Mucosa of descending colon (tissue), 3 donors: ENCODE measurements at regions not wholly inside any gene's neighbourhood (a gene's known extent, or its start where the extent isn't known, plus 50 kb on each side); places are given as distances from the start of the nearest gene placed in this dataset.

Experiments used
- ATAC-seq: fragments of 200-7000 bp; cut with Tn5 transposase; one replicate; pipeline ENCODE4 v1.9.1; 2020; ENCODE audit warnings: mild to moderate bottlenecking, moderate library complexity
- DNase-seq, 3 donors: peaks; one replicate each; pipeline ENCODE4 v3.0.0-alpha.2; 2020
- H3K36me3 ChIP-seq: fragments of 200-600 bp; one replicate; pipeline ENCODE4 v1.8.0; 2021; ENCODE audit warnings: low read depth, mild to moderate bottlenecking
- H3K4me1 ChIP-seq: fragments of 200-600 bp; one replicate; pipeline ENCODE4 v1.8.0; 2021; ENCODE audit warnings: low read depth, mild to moderate bottlenecking
- H3K4me3 ChIP-seq: fragments of 200-600 bp; one replicate; pipeline ENCODE4 v1.8.0; 2021; ENCODE audit warnings: mild to moderate bottlenecking
- H3K9me3 ChIP-seq: fragments of 200-600 bp; one replicate; pipeline ENCODE4 v1.8.0; 2021; ENCODE audit warnings: mild to moderate bottlenecking
- CTCF ChIP-seq: fragments of 200-600 bp; IDR thresholded peaks from one replicate; pipeline ENCODE4 v1.8.0; 2022; ENCODE audit warnings: antibody characterized with exemption, mild to moderate bottlenecking
- intact Hi-C, 2 donors: fragments of 100-400 bp; cut with DNase I in 1 of 2; cut with micrococcal nuclease in 1 of 2; formaldehyde crosslinking; loops; one replicate each; pipeline versions ENCODE4 v1.11.0 to v1.11.1; 2022; cut with DNase I, micrococcal nuclease
- donor health status: DM: no; HTN: no; CAD: no; lungs with moderate emphysema.
- donor health status: DM: no; HTN: no; CAD: no.
- donor health status: DM: no; HTN: yes; CAD: no.

- H3K36me3 ChIP-seq: no peaks in the 10 kb centered on the region
- DNase-seq (no peak), ATAC-seq (no peak)
- no peak for TF ChIP-seq CTCF
- H3K4me1 ChIP-seq: no peaks in the 10 kb centered on the region
- peaks cover 9% of the 10 kb centered on the region for H3K9me3 ChIP-seq
- no peak overlapping the region for H3K4me3 ChIP-seq
- intact Hi-C loops: no loop called here
Measured at GRCh38 chr5:3323144-3323543, 272.5 kb upstream of the IRX1 start.

- no peak for ATAC-seq
- no peak overlapping the region for H3K4me3 ChIP-seq
- no peaks in the 10 kb centered on the region for H3K4me1 ChIP-seq
Measured at GRCh38 chr5:3322642-3323041, 273.0 kb upstream of the IRX1 start.

GRCh38 chr5:3321923-3322322, 273.7 kb upstream of the IRX1 start:
- no peak for TF ChIP-seq CTCF
- DNase-seq (no peak), ATAC-seq (no peak)

More at GRCh38 chr5:3322642-3323041, 273.0 kb upstream of the IRX1 start:
- Histone ChIP-seq H3K36me3 (no peaks in the 10 kb centered on the region), H3K9me3 (peaks cover 7% of the 10 kb centered on the region)
- intact Hi-C loops: no loop called here
- TF ChIP-seq CTCF: no peak
- DNase-seq: no peak

GRCh38 chr5:3321119-3321760, 274.4 kb upstream of the IRX1 start:
- Histone ChIP-seq H3K9me3 (peaks cover 5% of the 10 kb centered on the region), H3K4me3 (no peak overlapping the region), H3K36me3 (no peaks in the 10 kb centered on the region), H3K4me1 (no peaks in the 10 kb centered on the region)
- TF ChIP-seq CTCF: no peak
- no peak for ATAC-seq
- intact Hi-C loops: no loop called here
- no peak for DNase-seq

More at GRCh38 chr5:3321923-3322322, 273.7 kb upstream of the IRX1 start:
- intact Hi-C loops: no loop called here
- no peaks in the 10 kb centered on the region for H3K36me3 ChIP-seq
- no peaks in the 10 kb centered on the region for H3K4me1 ChIP-seq
- no peak overlapping the region for H3K4me3 ChIP-seq
- H3K9me3 ChIP-seq: peaks cover 5% of the 10 kb centered on the region

GRCh38 chr5:3320317-3320875, 275.2 kb upstream of the IRX1 start:
- no peaks in the 10 kb centered on the region for H3K4me1 ChIP-seq
- no peak overlapping the region for H3K4me3 ChIP-seq
- TF ChIP-seq CTCF: no peak
- no peaks in the 10 kb centered on the region for H3K36me3 ChIP-seq
- peaks cover 5% of the 10 kb centered on the region for H3K9me3 ChIP-seq
- ATAC-seq (no peak), DNase-seq (no peak)
- intact Hi-C loops: no loop called here
